ENCODE measurements at regions not wholly inside any gene's neighbourhood (a gene's known extent, or its start where the extent isn't known, plus 50 kb on each side); places are given as distances from the start of the nearest gene placed in this dataset.

DNA sequence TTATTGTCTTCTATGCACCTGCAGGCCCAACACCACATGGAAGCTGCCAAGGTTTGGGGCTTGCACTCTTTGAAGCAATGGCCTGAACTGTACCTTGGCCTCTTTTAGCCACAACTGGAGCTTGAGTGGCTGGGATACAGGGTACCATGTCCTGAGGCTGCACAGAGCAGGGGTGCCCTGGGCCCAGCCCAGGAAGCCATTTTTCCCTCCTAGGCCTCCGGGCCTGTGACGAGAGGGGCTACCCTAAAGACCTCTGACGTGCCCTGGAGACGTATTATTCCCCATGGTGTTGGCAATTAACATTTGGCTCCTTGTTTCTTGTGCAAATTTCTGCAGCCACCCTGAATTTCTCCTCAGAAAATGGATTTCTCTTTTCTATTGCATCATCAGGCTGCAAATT lies 519.9 kb upstream of the MAGEB18 start:
- no peak for DNase-seq (ENCODE audit: low read depth, low spot score)
- Histone ChIP-seq H3K79me2 (ENCODE audit: control insufficient read depth, insufficient read depth, low read length) (no peaks in the 10 kb centered on the region), H2AFZ (ENCODE audit: control insufficient read depth, low read depth, low read length) (no peak overlapping the region), H3K27ac (ENCODE audit: control insufficient read depth, insufficient read depth) (no peak overlapping the region), H3K9me3 (replicated peaks; ENCODE audit: control insufficient read depth, insufficient read depth, low read length) (no peaks in the 10 kb centered on the region), H3K9ac (ENCODE audit: control insufficient read depth, insufficient read depth, low read length) (no peak overlapping the region), H3K4me3 (no peak overlapping the region), H4K20me1 (ENCODE audit: control insufficient read depth, insufficient read depth) (no peaks in the 10 kb centered on the region), H3K27me3 (replicated peaks in 1 of 2; ENCODE audit: control insufficient read depth in 2 of 2, insufficient read depth in 2 of 2, low read length in 1 of 2) (no peaks in the 10 kb centered on the region), H3K36me3 (ENCODE audit: control insufficient read depth in 2 of 2, insufficient read depth in 2 of 2, low read length in 1 of 2) (no peaks in the 10 kb centered on the region), H3K4me1 (ENCODE audit: control insufficient read depth, insufficient read depth, low read length) (no peaks in the 10 kb centered on the region), H3K4me2 (ENCODE audit: control insufficient read depth, insufficient read depth) (no peak overlapping the region)
- FAIRE-seq, result no peak
- ChIA-PET RAD21 (ENCODE audit: unreplicated experiment) (no interaction called here), SMC1A (ENCODE audit: uncharacterized antibody, unreplicated experiment) (no interaction called here), POLR2A (no interaction called here), CTCF (no interaction called here)
- in situ Hi-C loops (cut with MboI) (no loop called here), intact Hi-C loops (cut with micrococcal nuclease; ENCODE audit: unreplicated experiment) (no loop called here)
- BruUV-seq (replicated peaks), result no TSS peak
- no peak for TF ChIP-seq ZNF207 (IDR thresholded peaks at IDR 0.05; ENCODE audit: borderline replicate concordance)
- no peak for TF ChIP-seq ZSCAN29 (IDR thresholded peaks at IDR 0.05)
- no peak for TF ChIP-seq SPI1 (IDR thresholded peaks at IDR 0.05; ENCODE audit: borderline replicate concordance, insufficient read depth, low read depth, low read length)
- TF ChIP-seq GATAD2B (conservative IDR thresholded peaks at IDR 0.05; ENCODE audit: low read depth), result no peak
- no peak for TF ChIP-seq BMI1 (IDR thresholded peaks at IDR 0.05; ENCODE audit: borderline replicate concordance)
- no peak for TF ChIP-seq RBBP5 (conservative IDR thresholded peaks at IDR 0.05)
- no peak for TF ChIP-seq KDM1A (IDR thresholded peaks at IDR 0.05; ENCODE audit: borderline replicate concordance)
- no peak for TF ChIP-seq SREBF1 (IDR thresholded peaks at IDR 0.05; ENCODE audit: low read length)
- TF ChIP-seq, protein P1, sequence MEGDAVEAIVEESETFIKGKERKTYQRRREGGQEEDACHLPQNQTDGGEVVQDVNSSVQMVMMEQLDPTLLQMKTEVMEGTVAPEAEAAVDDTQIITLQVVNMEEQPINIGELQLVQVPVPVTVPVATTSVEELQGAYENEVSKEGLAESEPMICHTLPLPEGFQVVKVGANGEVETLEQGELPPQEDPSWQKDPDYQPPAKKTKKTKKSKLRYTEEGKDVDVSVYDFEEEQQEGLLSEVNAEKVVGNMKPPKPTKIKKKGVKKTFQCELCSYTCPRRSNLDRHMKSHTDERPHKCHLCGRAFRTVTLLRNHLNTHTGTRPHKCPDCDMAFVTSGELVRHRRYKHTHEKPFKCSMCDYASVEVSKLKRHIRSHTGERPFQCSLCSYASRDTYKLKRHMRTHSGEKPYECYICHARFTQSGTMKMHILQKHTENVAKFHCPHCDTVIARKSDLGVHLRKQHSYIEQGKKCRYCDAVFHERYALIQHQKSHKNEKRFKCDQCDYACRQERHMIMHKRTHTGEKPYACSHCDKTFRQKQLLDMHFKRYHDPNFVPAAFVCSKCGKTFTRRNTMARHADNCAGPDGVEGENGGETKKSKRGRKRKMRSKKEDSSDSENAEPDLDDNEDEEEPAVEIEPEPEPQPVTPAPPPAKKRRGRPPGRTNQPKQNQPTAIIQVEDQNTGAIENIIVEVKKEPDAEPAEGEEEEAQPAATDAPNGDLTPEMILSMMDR (IDR thresholded peaks at IDR 0.05 in 2 of 3, conservative IDR thresholded peaks at IDR 0.05 in 1 of 3; ENCODE audit: control insufficient read depth in 2 of 3, extremely low read depth in 1 of 3, insufficient read depth in 1 of 3, low read depth in 3 of 3, low read length in 3 of 3), result no peak
- no peak for TF ChIP-seq USF1 (IDR thresholded peaks at IDR 0.05; ENCODE audit: borderline replicate concordance, extremely low read length, insufficient read depth, low read depth, low read length)
- no peak for TF ChIP-seq MTA3 (IDR thresholded peaks at IDR 0.05; ENCODE audit: borderline replicate concordance, low read length)
- TF ChIP-seq, protein P2, sequence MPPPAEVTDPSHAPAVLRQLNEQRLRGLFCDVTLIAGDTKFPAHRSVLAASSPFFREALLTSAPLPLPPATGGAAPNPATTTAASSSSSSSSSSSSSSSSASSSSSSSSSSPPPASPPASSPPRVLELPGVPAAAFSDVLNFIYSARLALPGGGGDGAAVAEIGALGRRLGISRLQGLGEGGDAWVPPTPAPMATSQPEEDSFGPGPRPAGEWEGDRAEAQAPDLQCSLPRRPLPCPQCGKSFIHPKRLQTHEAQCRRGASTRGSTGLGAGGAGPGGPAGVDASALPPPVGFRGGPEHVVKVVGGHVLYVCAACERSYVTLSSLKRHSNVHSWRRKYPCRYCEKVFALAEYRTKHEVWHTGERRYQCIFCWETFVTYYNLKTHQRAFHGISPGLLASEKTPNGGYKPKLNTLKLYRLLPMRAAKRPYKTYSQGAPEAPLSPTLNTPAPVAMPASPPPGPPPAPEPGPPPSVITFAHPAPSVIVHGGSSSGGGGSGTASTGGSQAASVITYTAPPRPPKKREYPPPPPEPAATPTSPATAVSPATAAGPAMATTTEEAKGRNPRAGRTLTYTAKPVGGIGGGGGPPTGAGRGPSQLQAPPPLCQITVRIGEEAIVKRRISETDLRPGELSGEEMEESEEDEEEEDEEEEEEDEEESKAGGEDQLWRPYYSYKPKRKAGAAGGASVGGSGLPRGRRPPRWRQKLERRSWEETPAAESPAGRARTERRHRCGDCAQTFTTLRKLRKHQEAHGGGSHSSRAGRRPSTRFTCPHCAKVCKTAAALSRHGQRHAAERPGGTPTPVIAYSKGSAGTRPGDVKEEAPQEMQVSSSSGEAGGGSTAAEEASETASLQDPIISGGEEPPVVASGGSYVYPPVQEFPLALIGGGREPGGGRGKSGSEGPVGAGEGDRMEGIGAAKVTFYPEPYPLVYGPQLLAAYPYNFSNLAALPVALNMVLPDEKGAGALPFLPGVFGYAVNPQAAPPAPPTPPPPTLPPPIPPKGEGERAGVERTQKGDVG (CRISPR knock-in tag; IDR thresholded peaks at IDR 0.05), result no peak
- TF ChIP-seq, protein P3, sequence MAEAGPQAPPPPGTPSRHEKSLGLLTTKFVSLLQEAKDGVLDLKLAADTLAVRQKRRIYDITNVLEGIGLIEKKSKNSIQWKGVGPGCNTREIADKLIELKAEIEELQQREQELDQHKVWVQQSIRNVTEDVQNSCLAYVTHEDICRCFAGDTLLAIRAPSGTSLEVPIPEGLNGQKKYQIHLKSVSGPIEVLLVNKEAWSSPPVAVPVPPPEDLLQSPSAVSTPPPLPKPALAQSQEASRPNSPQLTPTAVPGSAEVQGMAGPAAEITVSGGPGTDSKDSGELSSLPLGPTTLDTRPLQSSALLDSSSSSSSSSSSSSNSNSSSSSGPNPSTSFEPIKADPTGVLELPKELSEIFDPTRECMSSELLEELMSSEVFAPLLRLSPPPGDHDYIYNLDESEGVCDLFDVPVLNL (IDR thresholded peaks at IDR 0.05; ENCODE audit: low read depth, low read length), result no peak
- no peak for ATAC-seq
- 0% methylated on average over 4 of the region's 4 CpGs for WGBS (ENCODE audit: insufficient coverage, insufficient replicate concordance, low lambda C conversion rate, missing lambda C conversion rate)
